IMR-90 (cell line): ENCODE measurements at regions not wholly inside any gene's neighbourhood (a gene's known extent, or its start where the extent isn't known, plus 50 kb on each side); places are given as distances from the start of the nearest gene placed in this dataset.

ENCODE experiments used
- CEBPB ChIP-seq: IDR thresholded peaks from 2 replicates; pipeline ENCODE4 v1.6.1; 2012; ENCODE audit warnings: low read depth, low read length, improper control_type of control experiment
- CTCF ChIP-seq: conservative IDR thresholded peaks from 2 replicates; pipeline ENCODE4 v1.5.1; 2012; ENCODE audit warnings: mild to moderate bottlenecking, low read depth, low read length, improper control_type of control experiment
- MAZ ChIP-seq: IDR thresholded peaks from 2 replicates; pipeline ENCODE4 v1.6.1; 2012; ENCODE audit warnings: low read depth, mild to moderate bottlenecking, low read length, improper control_type of control experiment, moderate library complexity, borderline replicate concordance
- MXI1 ChIP-seq: IDR thresholded peaks from 2 replicates; pipeline ENCODE4 v1.6.1; 2012; ENCODE audit warnings: low read depth, mild to moderate bottlenecking, low read length, moderate library complexity, borderline replicate concordance
- RFX5 ChIP-seq: IDR thresholded peaks from 2 replicates; pipeline ENCODE4 v1.8.0; 2012; ENCODE audit warnings: low read depth, mild to moderate bottlenecking, low read length, moderate library complexity
- USF2 ChIP-seq: fragments of 150-350 bp; IDR thresholded peaks from 2 replicates; pipeline ENCODE4 v1.6.1; 2017; ENCODE audit warnings: mild to moderate bottlenecking, antibody characterized with exemption, low read length, low read depth

GRCh38 chr2:234845602-234846590 is 105.9 kb upstream of the SH3BP4 start:
- TF ChIP-seq CTCF (no peak), USF2 (no peak), CEBPB (no peak), RFX5 (no peak), MAZ (no peak), MXI1 (no peak)
